GM12873 (cell line): ENCODE measurements at regions not wholly inside any gene's neighbourhood (a gene's known extent, or its start where the extent isn't known, plus 50 kb on each side); places are given as distances from the start of the nearest gene placed in this dataset.
A peak's percentile ranks its signal among the peaks of the same experiment; 100 is the strongest.

Source experiments
- TF ChIP-seq, protein P1 (sequence below): IDR thresholded peaks from 2 replicates; pipeline ENCODE4 v1.5.1; 2012; ENCODE audit warnings: low read depth, mild to moderate bottlenecking, moderate library complexity, low read length, control low read depth; ENCODE audit not compliant: insufficient read depth; ENCODE audit errors: missing control alignments

GRCh38 chr2:18410543-18410942 lies 149.9 kb downstream of the RDH14 start:
- TF ChIP-seq, protein P1, sequence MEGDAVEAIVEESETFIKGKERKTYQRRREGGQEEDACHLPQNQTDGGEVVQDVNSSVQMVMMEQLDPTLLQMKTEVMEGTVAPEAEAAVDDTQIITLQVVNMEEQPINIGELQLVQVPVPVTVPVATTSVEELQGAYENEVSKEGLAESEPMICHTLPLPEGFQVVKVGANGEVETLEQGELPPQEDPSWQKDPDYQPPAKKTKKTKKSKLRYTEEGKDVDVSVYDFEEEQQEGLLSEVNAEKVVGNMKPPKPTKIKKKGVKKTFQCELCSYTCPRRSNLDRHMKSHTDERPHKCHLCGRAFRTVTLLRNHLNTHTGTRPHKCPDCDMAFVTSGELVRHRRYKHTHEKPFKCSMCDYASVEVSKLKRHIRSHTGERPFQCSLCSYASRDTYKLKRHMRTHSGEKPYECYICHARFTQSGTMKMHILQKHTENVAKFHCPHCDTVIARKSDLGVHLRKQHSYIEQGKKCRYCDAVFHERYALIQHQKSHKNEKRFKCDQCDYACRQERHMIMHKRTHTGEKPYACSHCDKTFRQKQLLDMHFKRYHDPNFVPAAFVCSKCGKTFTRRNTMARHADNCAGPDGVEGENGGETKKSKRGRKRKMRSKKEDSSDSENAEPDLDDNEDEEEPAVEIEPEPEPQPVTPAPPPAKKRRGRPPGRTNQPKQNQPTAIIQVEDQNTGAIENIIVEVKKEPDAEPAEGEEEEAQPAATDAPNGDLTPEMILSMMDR: no peak

DNA sequence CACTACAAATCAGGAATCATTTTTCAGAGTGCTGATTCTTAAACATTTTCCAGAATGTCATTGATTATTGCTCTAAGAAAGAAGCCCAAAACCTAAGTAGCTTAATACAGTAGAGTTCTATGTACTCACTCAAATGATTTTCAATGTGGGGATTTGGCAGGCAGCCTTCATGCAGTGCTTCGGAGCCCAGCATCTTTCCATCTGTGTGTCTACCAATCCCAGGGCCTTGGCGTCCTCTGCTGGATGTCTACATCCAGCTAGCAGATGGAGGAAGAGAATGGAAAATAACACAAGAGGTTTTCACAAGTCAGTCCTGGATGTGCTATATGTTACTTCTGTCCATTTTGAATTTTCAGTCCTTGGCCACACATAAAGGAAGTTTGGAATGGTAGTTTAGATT lies 151.8 kb downstream of the RDH14 start:
- TF ChIP-seq, protein P1: no peak

DNA sequence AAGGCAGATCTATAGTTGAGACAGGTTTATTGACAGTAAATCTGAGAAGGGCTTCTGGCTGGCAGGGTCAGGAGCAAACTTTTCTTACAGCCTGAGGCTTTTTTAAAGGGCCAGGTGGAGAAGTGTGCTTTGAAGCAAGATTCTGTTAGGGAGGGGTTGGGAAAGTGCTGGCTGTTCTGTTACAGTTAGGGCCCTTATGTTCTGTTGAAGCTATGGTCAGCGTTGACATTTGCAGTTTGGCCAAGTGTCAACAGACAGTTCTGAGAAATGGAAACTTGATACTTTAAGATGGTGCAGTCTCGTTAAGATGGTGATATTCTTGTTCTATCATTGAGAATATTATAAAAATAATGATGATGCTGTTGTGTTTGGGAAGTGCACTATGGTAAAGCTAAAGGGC lies 154.2 kb downstream of the RDH14 start:
- TF ChIP-seq, protein P1: no peak

GRCh38 chr2:18404708-18405107 lies 155.7 kb downstream of the RDH14 start:
- TF ChIP-seq, protein P1: peak; percentile 68

GRCh38 chr2:18403921-18404522 lies 156.4 kb downstream of the RDH14 start:
- TF ChIP-seq, protein P1: no peak

DNA sequence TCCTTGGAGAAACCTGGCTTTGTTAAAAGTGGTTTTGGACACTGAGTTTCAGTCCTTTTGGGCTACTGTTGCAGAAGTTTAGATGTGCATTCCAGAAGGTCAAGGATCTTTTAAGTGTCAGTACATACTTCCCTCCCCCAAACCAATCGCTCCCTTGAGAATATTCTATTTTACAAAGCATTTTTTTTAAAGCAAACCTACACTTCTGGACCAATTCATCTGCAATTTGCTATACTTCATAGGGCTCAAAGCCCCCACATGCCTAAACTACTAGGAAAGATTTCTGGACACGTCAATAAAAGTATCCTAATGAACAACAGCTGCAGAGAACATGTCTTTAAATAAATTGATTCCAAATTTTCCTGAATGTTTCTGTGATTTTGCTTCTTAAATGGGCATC lies 157.6 kb downstream of the RDH14 start:
- TF ChIP-seq, protein P1: no peak

DNA sequence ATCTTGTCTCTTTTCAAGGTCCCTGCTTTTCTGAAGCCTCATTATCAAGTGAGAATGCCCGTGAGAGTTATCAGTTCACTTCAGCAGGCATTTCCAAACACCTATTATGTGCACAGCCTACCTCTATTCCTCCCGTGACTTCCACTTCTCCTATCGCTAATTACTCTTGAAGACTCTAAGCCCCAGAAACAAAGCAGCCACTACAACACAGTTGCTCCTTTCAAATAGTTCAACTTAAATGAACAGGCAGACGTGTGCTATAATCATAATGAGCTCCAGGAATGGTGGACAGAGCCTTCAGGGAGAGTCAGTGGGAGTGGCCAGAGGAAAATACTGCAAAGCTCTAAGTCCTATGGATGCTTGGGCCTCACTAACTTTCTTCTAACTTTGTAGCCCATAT lies 159.0 kb downstream of the RDH14 start:
- TF ChIP-seq, protein P1: no peak
